Activated T-cell treated with anti-CD3 and anti-CD28 coated beads, Interleukin-2, amount 50 U/mL, for 48 hours (primary cell): ENCODE measurements at regions not wholly inside any gene's neighbourhood (a gene's known extent, or its start where the extent isn't known, plus 50 kb on each side); places are given as distances from the start of the nearest gene placed in this dataset.
A peak's percentile ranks its signal among the peaks of the same experiment; 100 is the strongest.
"Not testable (repeated sequence)": the region's sequence is repeated elsewhere in the genome, so short reads cannot be mapped to it uniquely, and the experiment has no call there.

Source experiments
- DNase-seq, 2 experiments: peaks; one replicate each; pipeline ENCODE4 v3.0.0-alpha.2; 2020

GRCh38 chr3:152724270-152724669, 110.7 kb upstream of the P2RY1 start:
- no peak for DNase-seq

GRCh38 chr3:152728231-152728980, 106.5 kb upstream of the P2RY1 start:
- DNase-seq, result no peak

GRCh38 chr3:152729906-152730305, 105.0 kb upstream of the P2RY1 start:
- no peak for DNase-seq

- DNase-seq, result no peak
Measured at GRCh38 chr3:152731511-152731910, 103.4 kb upstream of the P2RY1 start.

GRCh38 chr3:152733584-152734119, 101.3 kb upstream of the P2RY1 start:
- no peak for DNase-seq

GRCh38 chr3:152737021-152737908, 97.7 kb upstream of the P2RY1 start:
- DNase-seq, result peak in 1 of 2 experiments; percentile 26

GRCh38 chr3:152738656-152739055, 96.3 kb upstream of the P2RY1 start:
- no peak for DNase-seq

GRCh38 chr3:152742368-152743347, 92.3 kb upstream of the P2RY1 start:
- no peak for DNase-seq

GRCh38 chr3:152745646-152746045, 89.3 kb upstream of the P2RY1 start:
- no peak for DNase-seq

- DNase-seq, result no peak
Measured at GRCh38 chr3:152754303-152754702, 80.6 kb upstream of the P2RY1 start.

- no peak for DNase-seq
Measured at GRCh38 chr3:152756807-152757206, 78.1 kb upstream of the P2RY1 start.

- no peak for DNase-seq
Measured at GRCh38 chr3:152760024-152760563, 74.8 kb upstream of the P2RY1 start.

GRCh38 chr3:152760591-152760990, 74.3 kb upstream of the P2RY1 start:
- no peak for DNase-seq

GRCh38 chr3:152768478-152768877, 66.5 kb upstream of the P2RY1 start:
- no peak for DNase-seq

- DNase-seq, result no peak
Measured at GRCh38 chr3:152769523-152769922, 65.4 kb upstream of the P2RY1 start.

- DNase-seq, result no peak
Measured at GRCh38 chr3:152770296-152770695, 64.6 kb upstream of the P2RY1 start.

GRCh38 chr3:152771120-152771519, 63.8 kb upstream of the P2RY1 start:
- DNase-seq, result no peak

GRCh38 chr3:152772674-152773225, 62.2 kb upstream of the P2RY1 start:
- no peak for DNase-seq

GRCh38 chr3:152773633-152774032, 61.3 kb upstream of the P2RY1 start:
- DNase-seq, result no peak

GRCh38 chr3:152774230-152774629, 60.7 kb upstream of the P2RY1 start:
- DNase-seq, result not testable (repeated sequence)

- no peak for DNase-seq
Measured at GRCh38 chr3:152778022-152778421, 56.9 kb upstream of the P2RY1 start.

GRCh38 chr3:152779653-152780052, 55.3 kb upstream of the P2RY1 start:
- DNase-seq, result no peak
